ENCODE measurements at regions not wholly inside any gene's neighbourhood (a gene's known extent, or its start where the extent isn't known, plus 50 kb on each side); places are given as distances from the start of the nearest gene placed in this dataset.
A peak's percentile ranks its signal among the peaks of the same experiment; 100 is the strongest.

- Histone ChIP-seq H3K9ac (ENCODE audit: low read depth in 1 of 2, low read length in 2 of 2) (no peak overlapping the region), H3K27me3 (ENCODE audit: control insufficient read depth in 4 of 4, insufficient read depth in 4 of 4, low read length in 3 of 4) (no peaks in the 10 kb centered on the region), H3K27ac (ENCODE audit: low read depth in 1 of 2, low read length in 2 of 2) (no peak overlapping the region), H3K4me3 (ENCODE audit: low read depth in 1 of 3, low read length in 3 of 3) (no peak overlapping the region), H3K4me1 (ENCODE audit: control insufficient read depth in 4 of 4, insufficient read depth in 4 of 4, low read length in 3 of 4) (no peaks in the 10 kb centered on the region), H3K9me3 (ENCODE audit: control insufficient read depth in 4 of 4, low read length in 3 of 4) (peaks cover 6 to 24% (median 15%) of the 10 kb centered on the region in 4 donors), H3K36me3 (ENCODE audit: control insufficient read depth in 4 of 4, insufficient read depth in 3 of 4, low read depth in 1 of 4, low read length in 3 of 4) (no peaks in the 10 kb centered on the region)
- WGBS = 59% methylated on average over 25 of the region's 25 CpGs
- peak; percentile 30 for DNase-seq (ENCODE audit: low spot score)
- no peak for TF ChIP-seq ATF3 (IDR thresholded peaks at IDR 0.05)
Observed at GRCh38 chr12:34400986-34401658, 378.8 kb downstream of the ALG10 start.

- H3K4me1 ChIP-seq (ENCODE audit: control insufficient read depth in 4 of 4, insufficient read depth in 4 of 4, low read length in 3 of 4) = no peaks in the 10 kb centered on the region
- no peak for DNase-seq (ENCODE audit: low spot score)
- H3K9ac ChIP-seq (ENCODE audit: low read depth in 1 of 2, low read length in 2 of 2) = no peak overlapping the region
- no peaks in the 10 kb centered on the region for H3K27me3 ChIP-seq (ENCODE audit: control insufficient read depth in 4 of 4, insufficient read depth in 4 of 4, low read length in 3 of 4)
- no peak overlapping the region for H3K27ac ChIP-seq (ENCODE audit: low read depth in 1 of 2, low read length in 2 of 2)
- peak overlapping the region in 1 of 3 donors; percentile 37 for H3K4me3 ChIP-seq (ENCODE audit: low read depth in 1 of 3, low read length in 3 of 3)
- TF ChIP-seq EGR1 (IDR thresholded peaks at IDR 0.05; ENCODE audit: low read depth in 2 of 2) = no peak
- no peaks in the 10 kb centered on the region for H3K36me3 ChIP-seq (ENCODE audit: control insufficient read depth in 4 of 4, insufficient read depth in 3 of 4, low read depth in 1 of 4, low read length in 3 of 4)
- H3K9me3 ChIP-seq (ENCODE audit: control insufficient read depth in 4 of 4, low read length in 3 of 4) = peaks cover 11 to 31% (median 17%) of the 10 kb centered on the region in 4 donors
- WGBS = 42% methylated on average over 28 of the region's 28 CpGs
Observed at GRCh38 chr12:34401659-34402227, 379.4 kb downstream of the ALG10 start.

- Histone ChIP-seq H3K4me1 (ENCODE audit: control insufficient read depth in 4 of 4, insufficient read depth in 4 of 4, low read length in 3 of 4) (no peaks in the 10 kb centered on the region), H3K27ac (ENCODE audit: low read depth in 1 of 2, low read length in 2 of 2) (no peak overlapping the region), H3K9me3 (ENCODE audit: control insufficient read depth in 4 of 4, low read length in 3 of 4) (peaks cover 15 to 36% (median 19%) of the 10 kb centered on the region in 4 donors), H3K36me3 (ENCODE audit: control insufficient read depth in 4 of 4, insufficient read depth in 3 of 4, low read depth in 1 of 4, low read length in 3 of 4) (no peaks in the 10 kb centered on the region), H3K4me3 (ENCODE audit: low read depth in 1 of 3, low read length in 3 of 3) (no peak overlapping the region), H3K9ac (ENCODE audit: low read depth in 1 of 2, low read length in 2 of 2) (no peak overlapping the region), H3K27me3 (ENCODE audit: control insufficient read depth in 4 of 4, insufficient read depth in 4 of 4, low read length in 3 of 4) (no peaks in the 10 kb centered on the region)
- DNase-seq (ENCODE audit: low spot score) = peak; percentile 27
- WGBS = 60% methylated on average over 30 of the region's 30 CpGs
- no peak for TF ChIP-seq NR2F2 (IDR thresholded peaks at IDR 0.05)
- no peak for TF ChIP-seq SP1 (IDR thresholded peaks at IDR 0.05)
- no peak for TF ChIP-seq ATF3 (IDR thresholded peaks at IDR 0.05)
- no peak for TF ChIP-seq TAF1 (conservative IDR thresholded peaks at IDR 0.05)
- TF ChIP-seq ZBTB33 (IDR thresholded peaks at IDR 0.05) = no peak
- no peak for TF ChIP-seq JUND (IDR thresholded peaks at IDR 0.05)
- no peak for TF ChIP-seq MAX (IDR thresholded peaks at IDR 0.05)
- TF ChIP-seq HNF4G (IDR thresholded peaks at IDR 0.05) = no peak
- no peak for TF ChIP-seq FOXA1 (IDR thresholded peaks at IDR 0.05)
- TF ChIP-seq YY1 (IDR thresholded peaks at IDR 0.05) = no peak
- TF ChIP-seq EGR1 (IDR thresholded peaks at IDR 0.05; ENCODE audit: low read depth in 2 of 2) = no peak
Observed at GRCh38 chr12:34402228-34402898, 380.1 kb downstream of the ALG10 start.
